BJ (cell line): ENCODE measurements at regions not wholly inside any gene's neighbourhood (a gene's known extent, or its start where the extent isn't known, plus 50 kb on each side); places are given as distances from the start of the nearest gene placed in this dataset.

Experiments
- CTCF ChIA-PET: fragments of 350-600 bp; formaldehyde crosslinking; extraction: SDS; loops from one replicate; lab custom pipeline; 2021; ENCODE audit warnings: antibody characterized with exemption, inconsistent platforms; lab: Yijun Ruan, JAX
- POLR2A ChIA-PET: fragments of 300-600 bp; sonication (Branson Sonifier 250); formaldehyde crosslinking; extraction: SDS; loops from one replicate; lab custom pipeline; 2021; ENCODE audit warnings: antibody characterized with exemption; lab: Charles Lee
- DNase-seq: peaks from one replicate; pipeline ENCODE4 v3.0.0-alpha.2; 2011; ENCODE audit warnings: low read depth
- H3K27me3 ChIP-seq: 2 replicates; pipeline ENCODE4 v1.6.0; 2011; ENCODE audit warnings: low read length; ENCODE audit not compliant: control insufficient read depth, insufficient read depth
- H3K36me3 ChIP-seq: 2 replicates; pipeline ENCODE4 v1.5.1; 2011; ENCODE audit warnings: low read length; ENCODE audit not compliant: control insufficient read depth, insufficient read depth
- H3K4me3 ChIP-seq: 2 replicates; pipeline ENCODE4 v1.5.1; 2011; ENCODE audit warnings: low read depth, mild to moderate bottlenecking, control low read depth, low read length
- CTCF ChIP-seq: IDR thresholded peaks from 2 replicates; pipeline ENCODE4 v1.5.1; 2011; ENCODE audit warnings: low read depth, mild to moderate bottlenecking, control low read depth, inconsistent platforms, low read length, moderate library complexity; ENCODE audit not compliant: insufficient read depth

- no peak for DNase-seq
- ChIA-PET POLR2A (no interaction called here), CTCF (interaction anchor here (1.3 kb wide), 1 partner anchor 32 kb away, joined by 3 read pairs; no protein-coding TSS in a partner anchor)
- no peaks in the 10 kb centered on the region for H3K27me3 ChIP-seq
- TF ChIP-seq CTCF, result no peak
- H3K4me3 ChIP-seq, result no peak overlapping the region
- no peaks in the 10 kb centered on the region for H3K36me3 ChIP-seq
Observed at GRCh38 chr10:62647375-62648092, 157.0 kb upstream of the ADO start.

- no peak for DNase-seq
- Histone ChIP-seq H3K4me3 (no peak overlapping the region), H3K36me3 (no peaks in the 10 kb centered on the region), H3K27me3 (no peaks in the 10 kb centered on the region)
- ChIA-PET POLR2A (no interaction called here), CTCF (interaction anchor here (1.0 to 1.3 kb wide), 2 partner anchors 10 to 30 kb away, joined by 3 read pairs; no protein-coding TSS in a partner anchor)
- no peak for TF ChIP-seq CTCF
Observed at GRCh38 chr10:62648921-62649320, 155.6 kb upstream of the ADO start.

- POLR2A ChIA-PET, result no interaction called here
- Histone ChIP-seq H3K27me3 (no peaks in the 10 kb centered on the region), H3K4me3 (no peak overlapping the region), H3K36me3 (no peaks in the 10 kb centered on the region)
- CTCF ChIA-PET, result interaction anchor here (0.6 kb wide), 1 partner anchor 460 kb away, joined by 3 read pairs; no protein-coding TSS in a partner anchor
- DNase-seq, result no peak
- TF ChIP-seq CTCF, result no peak
Observed at GRCh38 chr10:62650411-62650810, 154.1 kb upstream of the ADO start.

GRCh38 chr10:62651341-62651740, 153.2 kb upstream of the ADO start:
- ChIA-PET CTCF (interaction anchor here (1.0 kb wide), 1 partner anchor 53 kb away, joined by 3 read pairs; no protein-coding TSS in a partner anchor), POLR2A (no interaction called here)
- DNase-seq, result no peak
- Histone ChIP-seq H3K36me3 (no peaks in the 10 kb centered on the region), H3K27me3 (no peaks in the 10 kb centered on the region), H3K4me3 (no peak overlapping the region)
- no peak for TF ChIP-seq CTCF

- DNase-seq, result no peak
Observed at GRCh38 chr10:62652114-62652513, 152.4 kb upstream of the ADO start.

More at GRCh38 chr10:62652114-62652513, 152.4 kb upstream of the ADO start:
- CTCF ChIA-PET, result no interaction called here
- Histone ChIP-seq H3K27me3 (no peaks in the 10 kb centered on the region), H3K4me3 (no peak overlapping the region), H3K36me3 (no peaks in the 10 kb centered on the region)
- TF ChIP-seq CTCF, result no peak
- POLR2A ChIA-PET, result no interaction called here
